HG03159 (cell line): ENCODE measurements at regions not wholly inside any gene's neighbourhood (a gene's known extent, or its start where the extent isn't known, plus 50 kb on each side); places are given as distances from the start of the nearest gene placed in this dataset.

ENCODE experiments used
- ATAC-seq: cut with Tn5 transposase; IDR thresholded peaks from one replicate; pipeline ENCODE4 v1.9.1; 2021; ENCODE audit warnings: mild to moderate bottlenecking, moderate library complexity; ENCODE audit not compliant: unreplicated experiment

- ATAC-seq = no peak
These were observed 193.8 kb upstream of the TLE3 start for GRCh38 chr15:70291305-70292075.

GRCh38 chr15:70290708-70291107 lies 193.0 kb upstream of the TLE3 start:
- no peak for ATAC-seq

GRCh38 chr15:70289191-70289955 lies 191.7 kb upstream of the TLE3 start:
- no peak for ATAC-seq

GRCh38 chr15:70286113-70286806 lies 188.5 kb upstream of the TLE3 start:
- ATAC-seq = no peak

GRCh38 chr15:70284438-70285214 lies 186.9 kb upstream of the TLE3 start:
- ATAC-seq = no peak

- ATAC-seq = no peak
These were observed 185.8 kb upstream of the TLE3 start for GRCh38 chr15:70283511-70283910.

- no peak for ATAC-seq
These were observed 184.1 kb upstream of the TLE3 start for GRCh38 chr15:70281811-70282307.

GRCh38 chr15:70281261-70281810 lies 183.6 kb upstream of the TLE3 start:
- no peak for ATAC-seq

- ATAC-seq = no peak
These were observed 183.1 kb upstream of the TLE3 start for GRCh38 chr15:70280781-70281180.

- ATAC-seq = no peak
These were observed 181.4 kb upstream of the TLE3 start for GRCh38 chr15:70279096-70279495.

- no peak for ATAC-seq
These were observed 180.9 kb upstream of the TLE3 start for GRCh38 chr15:70278644-70279043.

- no peak for ATAC-seq
These were observed 179.8 kb upstream of the TLE3 start for GRCh38 chr15:70277556-70277955.

GRCh38 chr15:70276401-70276800 lies 178.7 kb upstream of the TLE3 start:
- no peak for ATAC-seq

GRCh38 chr15:70275461-70276138 lies 177.9 kb upstream of the TLE3 start:
- no peak for ATAC-seq

GRCh38 chr15:70274908-70275307 lies 177.2 kb upstream of the TLE3 start:
- ATAC-seq = no peak

GRCh38 chr15:70274255-70274880 lies 176.7 kb upstream of the TLE3 start:
- no peak for ATAC-seq

- no peak for ATAC-seq
These were observed 176.1 kb upstream of the TLE3 start for GRCh38 chr15:70273808-70274207.

GRCh38 chr15:70272565-70273355 lies 175.0 kb upstream of the TLE3 start:
- no peak for ATAC-seq
